COLO668 (cell line): ENCODE measurements at regions not wholly inside any gene's neighbourhood (a gene's known extent, or its start where the extent isn't known, plus 50 kb on each side); places are given as distances from the start of the nearest gene placed in this dataset.

ENCODE experiments used
- DNase-seq: peaks from one replicate; lab custom pipeline; 2025; ENCODE audit not compliant: unreplicated experiment; lab: John Stamatoyannopoulos, UW

- DNase-seq: no peak
Measured at GRCh38 chr4:75122424-75123014, 189.6 kb downstream of the PARM1 start.

DNA sequence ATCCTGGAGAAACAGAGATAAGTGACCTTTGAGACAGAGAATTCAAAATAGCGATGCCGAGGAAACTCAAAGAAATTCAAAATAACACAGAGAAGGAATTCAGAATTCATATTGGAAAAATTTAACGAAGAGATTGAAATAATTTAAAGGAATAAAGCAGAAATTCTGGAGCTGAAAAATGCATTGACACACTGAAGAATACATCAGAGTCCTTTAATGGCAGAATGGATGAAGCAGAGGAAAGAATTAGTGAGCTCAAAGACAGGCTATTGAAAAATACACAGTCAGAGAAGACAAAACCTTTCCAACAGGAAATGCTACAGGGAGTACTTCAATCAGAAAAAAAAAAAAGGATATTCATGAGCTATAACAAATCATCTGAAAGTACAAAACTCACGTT is 185.8 kb downstream of the PARM1 start:
- DNase-seq: no peak

DNA sequence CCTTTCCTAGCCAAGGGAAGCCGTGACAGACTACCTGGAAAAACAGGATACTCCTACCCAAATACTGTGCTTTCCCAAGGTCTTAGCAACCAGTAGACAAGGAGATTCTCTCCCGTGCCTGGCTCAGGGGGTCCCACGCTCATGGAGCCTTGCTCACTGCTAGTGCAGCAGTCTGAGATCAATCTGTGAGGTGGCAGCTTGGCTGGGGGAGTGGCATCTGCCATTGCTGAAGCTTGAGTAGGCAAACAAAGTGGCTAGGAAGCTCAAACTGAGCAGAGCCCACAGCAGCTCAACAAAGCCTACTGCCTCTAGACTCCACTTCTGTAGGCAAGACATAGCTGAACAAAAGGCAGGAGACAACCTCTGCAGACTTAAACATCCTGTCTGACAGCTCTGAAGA is 177.1 kb downstream of the PARM1 start:
- no peak for DNase-seq

DNA sequence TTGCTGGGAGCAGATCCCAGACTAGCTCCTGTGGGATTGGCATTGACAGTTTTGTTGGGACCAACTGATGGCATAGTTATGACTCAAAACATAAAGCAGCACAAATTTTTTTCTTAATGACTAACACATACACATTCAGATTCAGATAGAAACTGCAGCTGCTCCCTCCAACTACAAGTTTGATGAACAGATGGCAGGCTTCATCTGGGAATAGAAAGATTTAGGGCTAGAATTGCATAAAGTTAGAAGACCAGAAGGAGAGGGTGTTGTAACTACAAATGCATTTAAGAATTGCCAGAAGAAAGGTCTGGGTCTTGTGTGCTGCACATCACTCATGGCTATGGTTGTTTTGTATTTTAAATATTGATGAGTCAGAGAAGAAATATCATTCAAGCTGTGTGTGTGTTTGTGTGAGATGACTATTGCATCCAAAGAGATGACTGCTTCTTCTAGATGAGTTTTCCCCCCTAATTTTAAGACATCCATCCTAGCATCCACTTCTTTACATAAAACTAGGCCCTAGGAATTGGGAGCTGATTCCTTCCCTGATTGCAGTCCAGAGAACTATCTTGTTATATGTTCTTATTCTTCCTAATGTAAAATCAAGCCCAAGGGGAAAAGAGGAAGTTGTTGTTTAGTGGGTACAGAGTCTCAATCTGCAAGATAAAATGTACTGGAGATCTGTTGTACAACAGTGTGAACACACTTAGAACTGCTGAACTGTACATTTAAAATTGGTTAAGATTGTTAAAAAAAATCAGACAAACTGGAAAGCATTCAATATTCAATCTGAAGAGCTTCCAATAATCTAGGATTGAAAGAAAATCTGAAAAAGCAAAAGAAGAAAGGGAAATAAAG is 175.1 kb downstream of the PARM1 start:
- DNase-seq: no peak

GRCh38 chr4:75102787-75103085 is 169.8 kb downstream of the PARM1 start:
- DNase-seq: no peak

GRCh38 chr4:75101906-75102786 is 169.2 kb downstream of the PARM1 start:
- DNase-seq: no peak
